GM19455 (cell line): ENCODE measurements at regions not wholly inside any gene's neighbourhood (a gene's known extent, or its start where the extent isn't known, plus 50 kb on each side); places are given as distances from the start of the nearest gene placed in this dataset.

ENCODE experiments used
- ATAC-seq: cut with Tn5 transposase; IDR thresholded peaks from one replicate; pipeline ENCODE4 v1.9.1; 2021; ENCODE audit not compliant: unreplicated experiment

- no peak for ATAC-seq
These were observed 404.7 kb upstream of the TGFBR2 start for GRCh38 chr3:30201715-30202114.

DNA sequence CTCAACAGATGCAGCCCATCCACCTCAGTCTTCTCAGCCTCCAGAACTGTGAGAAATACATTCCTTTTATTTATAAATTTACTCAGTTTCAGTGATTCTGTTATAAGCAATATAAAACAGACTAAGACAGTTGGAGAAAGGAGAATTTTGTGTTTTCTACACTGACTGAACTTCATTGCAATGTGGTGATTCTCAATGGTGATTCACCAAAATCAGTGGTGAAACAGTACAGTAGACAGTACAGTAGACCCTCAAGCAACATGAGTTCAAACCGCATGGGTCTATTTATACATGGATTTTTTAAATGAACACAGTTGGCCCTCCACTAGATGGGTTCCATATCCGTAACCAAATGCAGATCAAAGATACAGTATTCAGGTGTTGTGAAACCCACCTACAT, 403.1 kb upstream of the TGFBR2 start:
- no peak for ATAC-seq

DNA sequence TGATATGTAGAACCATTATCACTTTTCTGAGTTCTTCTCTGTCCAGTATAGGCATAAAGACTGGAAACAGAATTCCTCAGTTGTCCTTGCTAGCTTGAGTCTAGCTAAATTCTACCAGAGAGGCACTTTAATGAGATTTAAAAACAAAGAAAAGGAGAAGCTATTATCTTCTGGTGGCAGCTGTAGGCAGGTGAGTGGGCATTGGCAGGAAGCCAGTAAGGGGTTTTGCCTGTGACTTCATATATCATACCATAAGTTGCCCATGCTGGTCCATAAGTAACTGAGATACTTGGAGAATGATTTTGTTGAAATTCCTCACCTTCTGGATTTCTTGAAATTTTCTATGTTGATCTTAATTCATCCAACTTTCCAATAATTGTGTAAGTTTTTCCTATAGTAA, 402.3 kb upstream of the TGFBR2 start:
- no peak for ATAC-seq

- ATAC-seq = no peak
These were observed 400.4 kb upstream of the TGFBR2 start for GRCh38 chr3:30206051-30206450.

GRCh38 chr3:30221619-30222018, 384.8 kb upstream of the TGFBR2 start:
- ATAC-seq = no peak

DNA sequence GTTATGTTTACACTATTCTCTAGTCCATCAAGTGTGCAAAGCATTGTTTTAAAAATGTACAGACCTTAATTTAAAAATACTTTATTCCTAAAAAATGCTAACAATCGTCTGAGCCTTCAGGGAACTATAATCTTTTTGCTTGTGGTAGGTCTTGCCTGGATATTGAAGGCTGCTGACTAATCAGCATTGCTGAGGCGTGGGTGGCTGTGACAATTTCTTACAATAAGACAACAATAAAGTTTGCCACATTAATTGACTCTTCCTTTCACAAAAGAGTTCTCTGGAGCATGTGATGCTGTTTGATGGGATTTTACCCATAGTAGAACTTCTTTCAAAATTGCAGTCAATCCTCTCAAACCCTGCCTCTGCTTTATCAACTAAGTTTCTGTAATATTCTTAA, 384.0 kb upstream of the TGFBR2 start:
- no peak for ATAC-seq

GRCh38 chr3:30225021-30225420, 381.4 kb upstream of the TGFBR2 start:
- ATAC-seq = no peak

DNA sequence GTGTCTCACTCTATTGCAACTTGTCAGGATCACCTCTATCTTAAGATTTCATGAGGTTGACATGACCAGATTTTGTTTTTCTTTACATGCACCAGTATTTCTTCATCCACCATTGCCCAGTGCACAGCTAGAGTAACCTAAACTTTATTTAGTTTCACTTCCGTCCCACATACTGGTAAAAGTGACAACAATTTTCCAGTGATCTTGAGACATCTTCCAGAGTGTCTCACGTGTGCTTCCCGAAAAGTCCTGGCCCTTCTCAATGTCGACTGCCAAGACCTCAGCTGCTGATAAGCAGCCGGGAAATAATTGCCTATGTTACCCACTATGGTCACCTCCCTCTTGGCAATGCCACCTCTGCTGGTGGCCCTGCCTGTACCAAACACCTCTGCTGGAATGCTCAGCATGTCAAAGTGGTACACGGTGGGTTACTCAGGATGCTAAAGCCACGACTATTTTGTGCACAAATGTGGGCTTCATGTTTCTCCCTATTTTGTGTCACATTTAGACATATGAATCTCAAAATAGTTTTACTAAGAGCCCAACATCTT, 379.7 kb upstream of the TGFBR2 start:
- ATAC-seq = no peak

GRCh38 chr3:30227571-30228301, 378.7 kb upstream of the TGFBR2 start:
- no peak for ATAC-seq

DNA sequence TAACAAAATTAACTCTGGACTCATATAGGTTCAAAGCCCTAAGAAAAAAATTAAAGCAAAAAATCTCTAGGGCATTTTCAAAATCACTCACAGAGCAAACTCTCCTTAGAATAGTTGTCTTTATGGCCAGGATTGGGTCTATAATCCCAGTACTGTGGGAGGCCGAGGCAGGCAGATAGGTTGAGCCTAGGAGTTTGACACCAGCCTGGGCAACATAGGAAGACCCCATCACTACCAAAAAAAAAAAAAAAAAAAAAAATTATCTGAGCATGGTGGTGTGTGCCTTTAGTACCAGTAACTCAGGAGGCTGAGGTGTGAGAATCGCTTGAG, 378.1 kb upstream of the TGFBR2 start:
- ATAC-seq = no peak

- ATAC-seq = no peak
These were observed 374.9 kb upstream of the TGFBR2 start for GRCh38 chr3:30231277-30232141.

DNA sequence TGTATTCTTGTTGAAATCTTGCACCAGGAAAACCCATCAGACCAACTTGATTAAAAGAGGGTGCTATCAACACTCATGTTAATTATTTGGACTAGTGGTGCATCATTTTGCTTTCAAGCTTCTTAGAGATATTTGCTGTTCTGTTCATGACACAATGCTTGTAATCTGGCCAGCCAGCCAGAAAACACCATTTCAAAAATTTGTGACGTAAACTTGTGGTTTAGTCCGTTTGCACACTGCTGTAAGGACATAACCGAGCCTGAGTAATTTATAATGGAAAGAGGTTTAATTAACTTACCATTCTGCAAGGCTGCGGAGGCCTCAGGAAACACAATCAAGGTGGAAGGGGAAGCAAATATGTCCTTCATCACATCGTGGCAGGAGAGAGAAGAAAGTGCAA, 374.3 kb upstream of the TGFBR2 start:
- no peak for ATAC-seq

- no peak for ATAC-seq
These were observed 372.3 kb upstream of the TGFBR2 start for GRCh38 chr3:30233913-30234646.

GRCh38 chr3:30236011-30236410, 370.4 kb upstream of the TGFBR2 start:
- ATAC-seq = no peak

DNA sequence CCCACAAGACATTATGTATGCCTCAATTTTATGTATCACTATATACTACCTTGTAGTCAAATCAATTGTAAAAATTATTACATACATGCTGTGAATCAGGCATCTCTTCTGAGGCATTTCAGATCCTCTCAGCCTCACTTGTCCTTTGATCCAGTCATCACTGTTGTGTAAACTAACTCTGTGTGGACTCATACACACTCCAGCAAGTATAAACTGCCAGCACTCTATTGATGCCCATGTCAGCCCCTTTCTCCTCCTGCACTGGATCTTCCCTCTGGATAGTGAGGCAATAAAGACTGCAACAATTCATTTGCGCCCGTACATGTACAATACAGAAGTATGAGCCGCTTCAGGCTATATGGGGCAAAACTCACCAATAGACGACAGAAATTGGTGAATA, 364.7 kb upstream of the TGFBR2 start:
- ATAC-seq = no peak

DNA sequence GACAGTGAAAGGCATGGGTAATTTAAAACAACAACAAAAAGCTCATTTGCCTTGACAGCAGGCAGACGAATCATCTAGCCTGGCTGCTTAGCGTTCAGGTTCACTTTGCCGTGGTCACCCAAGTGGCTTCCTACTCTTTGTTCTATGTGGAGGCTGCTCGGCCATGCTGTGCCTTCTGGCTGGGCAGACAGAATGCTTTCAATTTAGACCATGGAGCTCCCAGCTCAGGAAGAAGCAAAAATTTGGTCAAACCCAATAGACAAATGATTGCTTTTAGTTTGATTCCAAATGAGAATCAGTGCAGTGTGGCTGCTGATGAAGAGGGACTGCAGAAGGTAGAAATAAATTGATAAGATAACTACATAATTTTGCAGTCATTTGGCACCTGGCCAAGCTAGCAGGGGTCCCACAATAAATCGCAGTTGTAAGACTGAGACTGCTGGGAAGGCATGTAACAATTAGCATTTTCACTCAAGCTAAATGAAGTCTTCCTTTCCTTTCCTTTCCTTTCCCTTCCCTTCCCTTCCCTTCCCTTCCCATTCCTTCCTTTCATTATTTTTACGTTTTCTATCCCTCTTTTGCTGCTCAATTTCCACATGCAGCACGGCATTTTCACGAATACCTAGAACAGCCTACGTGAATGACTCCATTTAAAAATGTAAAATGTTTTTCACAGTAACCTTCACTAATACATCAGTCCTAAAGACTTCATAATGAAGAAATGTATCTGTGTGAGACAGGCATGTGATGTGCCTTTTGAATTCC, 360.4 kb upstream of the TGFBR2 start:
- ATAC-seq = no peak

GRCh38 chr3:30248423-30248822, 358.0 kb upstream of the TGFBR2 start:
- ATAC-seq = peak; percentile 93

DNA sequence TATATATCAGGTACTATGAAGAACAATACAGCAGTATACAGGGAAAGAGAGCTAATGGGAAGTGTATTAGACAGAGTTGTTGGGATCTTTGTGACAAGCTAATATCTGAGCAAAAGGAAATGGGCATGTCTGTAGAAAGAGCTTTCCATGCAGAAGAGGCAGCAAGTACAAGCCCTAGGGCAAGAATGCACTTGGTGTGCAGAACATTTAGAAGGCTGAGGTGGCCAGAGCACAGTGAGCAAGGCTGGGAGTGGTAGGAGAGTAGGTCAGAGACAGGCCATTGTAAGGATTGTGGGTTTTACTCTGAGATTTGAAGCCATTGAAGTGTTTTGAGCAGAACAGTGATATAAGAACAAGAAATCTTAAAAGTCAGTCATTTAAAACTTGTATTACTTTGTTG, 353.9 kb upstream of the TGFBR2 start:
- no peak for ATAC-seq

DNA sequence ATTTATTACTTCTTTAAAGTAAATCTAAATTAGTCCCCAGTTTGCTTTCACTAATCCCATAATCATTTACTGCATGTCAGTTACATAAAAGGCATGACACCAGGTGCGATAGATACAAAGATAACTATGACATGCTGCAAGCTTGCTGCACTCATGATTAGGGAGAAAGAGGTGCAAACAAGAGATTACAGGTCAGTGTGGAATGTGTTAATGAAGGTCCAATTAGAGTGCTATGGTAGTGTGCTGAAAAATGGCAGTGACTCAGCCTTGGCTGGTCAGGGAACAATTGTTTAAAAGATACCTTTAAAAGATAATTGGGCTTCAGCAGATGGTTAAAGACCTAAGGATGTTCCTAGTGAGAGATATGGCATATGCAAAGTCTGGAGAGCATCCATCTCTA, 352.6 kb upstream of the TGFBR2 start:
- no peak for ATAC-seq

DNA sequence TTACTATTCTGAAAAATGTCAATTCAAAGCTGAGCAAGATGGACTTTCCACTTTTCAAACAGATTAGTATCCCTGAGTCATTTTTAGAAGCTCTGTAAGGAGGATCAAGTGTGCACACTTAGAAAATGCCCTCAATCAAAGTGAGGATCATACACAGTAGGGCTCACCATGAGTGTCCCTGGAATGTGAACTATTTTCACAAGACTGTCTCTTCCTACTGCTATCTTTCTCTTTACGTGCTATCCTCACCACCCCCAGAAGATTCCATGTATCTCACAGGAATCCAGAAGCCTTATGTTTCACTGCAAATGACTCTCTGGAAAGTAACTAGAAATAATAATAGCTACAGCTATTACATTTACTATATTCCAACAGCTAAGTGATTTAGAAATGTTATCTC, 349.9 kb upstream of the TGFBR2 start:
- ATAC-seq = no peak
